Retinal pigment epithelial cell (primary cell): ENCODE measurements at regions not wholly inside any gene's neighbourhood (a gene's known extent, or its start where the extent isn't known, plus 50 kb on each side); places are given as distances from the start of the nearest gene placed in this dataset.

ENCODE experiments used
- DNase-seq: peaks from one replicate; pipeline ENCODE4 v3.0.0-alpha.2; 2010; ENCODE audit warnings: low read depth
- H3K4me3 ChIP-seq: 2 replicates; pipeline ENCODE4 v1.5.1; 2011; ENCODE audit warnings: mild to moderate bottlenecking, low read length, control low read depth, moderate library complexity
- CTCF ChIP-seq: conservative IDR thresholded peaks from 2 replicates; pipeline ENCODE4 v1.5.1; 2011; ENCODE audit warnings: low read depth, low read length, control low read depth, inconsistent platforms

- H3K4me3 ChIP-seq = no peak overlapping the region
- DNase-seq = no peak
- TF ChIP-seq CTCF = no peak
These were observed 281.4 kb downstream of the ISL1 start for GRCh38 chr5:51664491-51665250.

- TF ChIP-seq CTCF = no peak
- no peak overlapping the region for H3K4me3 ChIP-seq
- no peak for DNase-seq
These were observed 282.0 kb downstream of the ISL1 start for GRCh38 chr5:51665251-51665593.

- no peak for TF ChIP-seq CTCF
- no peak overlapping the region for H3K4me3 ChIP-seq
- DNase-seq = no peak
These were observed 285.8 kb downstream of the ISL1 start for GRCh38 chr5:51669095-51669494.

GRCh38 chr5:51678330-51678729 is 295.1 kb downstream of the ISL1 start:
- DNase-seq = no peak
- TF ChIP-seq CTCF = no peak
- H3K4me3 ChIP-seq = no peak overlapping the region

GRCh38 chr5:51679286-51679685 is 296.0 kb downstream of the ISL1 start:
- H3K4me3 ChIP-seq = no peak overlapping the region
- no peak for TF ChIP-seq CTCF
- no peak for DNase-seq

- DNase-seq = no peak
- TF ChIP-seq CTCF = peak; percentile 41
- H3K4me3 ChIP-seq = no peak overlapping the region
These were observed 301.6 kb downstream of the ISL1 start for GRCh38 chr5:51684794-51685355.

- no peak for TF ChIP-seq CTCF
- no peak for DNase-seq
- H3K4me3 ChIP-seq = no peak overlapping the region
These were observed 302.2 kb downstream of the ISL1 start for GRCh38 chr5:51685419-51685818.
